ENCODE measurements at regions not wholly inside any gene's neighbourhood (a gene's known extent, or its start where the extent isn't known, plus 50 kb on each side); places are given as distances from the start of the nearest gene placed in this dataset.

GRCh38 chr13:68834375-68834774, 1273.3 kb upstream of the ATXN8OS start:
- no peaks in the 10 kb centered on the region for H3K9me3 ChIP-seq
- no peaks in the 10 kb centered on the region for H3K27me3 ChIP-seq
- H3K4me3 ChIP-seq: no peak overlapping the region
- H3K4me1 ChIP-seq: no peaks in the 10 kb centered on the region
- H3K36me3 ChIP-seq: no peaks in the 10 kb centered on the region
- TF ChIP-seq POLR2A (IDR thresholded peaks at IDR 0.05) (no peak), POLR2AphosphoS5 (IDR thresholded peaks at IDR 0.05) (no peak), CTCF (IDR thresholded peaks at IDR 0.05) (no peak), EP300 (IDR thresholded peaks at IDR 0.05) (no peak)
- no peak overlapping the region for H3K27ac ChIP-seq
- no peak for DNase-seq
- no peak for ATAC-seq (ENCODE audit: low FRiP score in 2 of 2)

GRCh38 chr13:68816715-68817114, 1290.9 kb upstream of the ATXN8OS start:
- H3K27me3 ChIP-seq: no peaks in the 10 kb centered on the region
- no peaks in the 10 kb centered on the region for H3K4me1 ChIP-seq
- ATAC-seq (ENCODE audit: low FRiP score in 2 of 2) (no peak), DNase-seq (no peak)
- no peaks in the 10 kb centered on the region for H3K9me3 ChIP-seq
- H3K4me3 ChIP-seq: no peak overlapping the region
- WGBS, 2 donors: 93 to 95% methylated on average over 7 of the region's 7 CpGs
- H3K36me3 ChIP-seq: no peaks in the 10 kb centered on the region
- TF ChIP-seq CTCF (IDR thresholded peaks at IDR 0.05): no peak
- TF ChIP-seq EP300 (IDR thresholded peaks at IDR 0.05): no peak
- no peak for TF ChIP-seq POLR2A (IDR thresholded peaks at IDR 0.05)
- no peak for TF ChIP-seq POLR2AphosphoS5 (IDR thresholded peaks at IDR 0.05)
- no peak overlapping the region for H3K27ac ChIP-seq

GRCh38 chr13:68813180-68813796, 1294.3 kb upstream of the ATXN8OS start:
- DNase-seq (no peak), ATAC-seq (ENCODE audit: low FRiP score in 2 of 2) (no peak)
- Histone ChIP-seq H3K36me3 (no peaks in the 10 kb centered on the region), H3K4me1 (no peaks in the 10 kb centered on the region), H3K27ac (no peak overlapping the region), H3K27me3 (no peaks in the 10 kb centered on the region), H3K4me3 (no peak overlapping the region), H3K9me3 (no peaks in the 10 kb centered on the region)
- TF ChIP-seq POLR2A (IDR thresholded peaks at IDR 0.05): no peak
- TF ChIP-seq EP300 (IDR thresholded peaks at IDR 0.05): no peak
- TF ChIP-seq CTCF (IDR thresholded peaks at IDR 0.05): no peak
- TF ChIP-seq POLR2AphosphoS5 (IDR thresholded peaks at IDR 0.05): no peak
- WGBS, 2 donors: 65 to 69% methylated on average over 7 of the region's 7 CpGs

GRCh38 chr13:68810660-68811059, 1297.0 kb upstream of the ATXN8OS start:
- Histone ChIP-seq H3K27me3 (no peaks in the 10 kb centered on the region), H3K4me3 (no peak overlapping the region), H3K27ac (no peak overlapping the region), H3K4me1 (no peaks in the 10 kb centered on the region), H3K9me3 (no peaks in the 10 kb centered on the region), H3K36me3 (no peaks in the 10 kb centered on the region)
- WGBS, 2 donors: 53 to 76% methylated on average over 1 of the region's 1 CpG
- DNase-seq: no peak
- TF ChIP-seq EP300 (IDR thresholded peaks at IDR 0.05) (no peak), POLR2A (IDR thresholded peaks at IDR 0.05) (no peak), CTCF (IDR thresholded peaks at IDR 0.05) (no peak), POLR2AphosphoS5 (IDR thresholded peaks at IDR 0.05) (no peak)
- no peak for ATAC-seq (ENCODE audit: low FRiP score in 2 of 2)

- Histone ChIP-seq H3K36me3 (no peaks in the 10 kb centered on the region), H3K27me3 (no peaks in the 10 kb centered on the region), H3K9me3 (no peaks in the 10 kb centered on the region), H3K4me1 (no peaks in the 10 kb centered on the region), H3K4me3 (no peak overlapping the region), H3K27ac (no peak overlapping the region)
- 83 to 86% methylated on average over 3 of the region's 3 CpGs for WGBS, 2 donors
- DNase-seq (no peak), ATAC-seq (ENCODE audit: low FRiP score in 2 of 2) (no peak)
- TF ChIP-seq EP300 (IDR thresholded peaks at IDR 0.05) (no peak), CTCF (IDR thresholded peaks at IDR 0.05) (no peak), POLR2A (IDR thresholded peaks at IDR 0.05) (no peak), POLR2AphosphoS5 (IDR thresholded peaks at IDR 0.05) (no peak)
These were observed 1299.2 kb upstream of the ATXN8OS start for GRCh38 chr13:68808456-68808855.

Measured in upper lobe of left lung (tissue), 6 donors.